PC-9 (cell line): ENCODE measurements at regions not wholly inside any gene's neighbourhood (a gene's known extent, or its start where the extent isn't known, plus 50 kb on each side); places are given as distances from the start of the nearest gene placed in this dataset.
"Not testable (repeated sequence)": the region's sequence is repeated elsewhere in the genome, so short reads cannot be mapped to it uniquely, and the experiment has no call there.

ENCODE experiments used
- BruUV-seq: library from RNA; stranded (reverse); fragments of 400-500 nt; replicated peaks from 2 replicates; lab custom pipeline; 2021; lab: Mats Ljungman, UMichigan
- CTCF ChIA-PET: fragments of 300-600 bp; sonication (Branson Sonifier 250); formaldehyde crosslinking; loops from one replicate; lab custom pipeline; 2022; ENCODE audit warnings: antibody characterized with exemption; lab: Charles Lee
- POLR2A ChIA-PET: fragments of 300-600 bp; sonication (Branson Sonifier 250); formaldehyde crosslinking; loops from one replicate; lab custom pipeline; 2022; ENCODE audit warnings: antibody characterized with exemption; ENCODE audit not compliant: unreplicated experiment; lab: Charles Lee
- DNase-seq, 2 experiments: peaks; one replicate each; pipeline versions ENCODE4 v3.0.0 to v3.0.0-alpha.2; 2015 to 2022; ENCODE audit warnings: mixed read lengths in 1 of 2
- H2AFZ ChIP-seq: fragments of 200-600 bp; sonication (generic); 2 replicates; pipeline ENCODE4 v1.8.1; 2017; ENCODE audit warnings: antibody characterized with exemption
- H3F3A ChIP-seq: fragments of 200-600 bp; sonication (generic); 2 replicates; pipeline ENCODE4 v1.8.1; 2017; ENCODE audit warnings: antibody characterized with exemption, mild to moderate bottlenecking, low read depth; ENCODE audit not compliant: insufficient read depth
- H3K27ac ChIP-seq: fragments of 200-600 bp; sonication (generic); 2 replicates; pipeline ENCODE4 v1.6.1; 2016; ENCODE audit warnings: mixed run types
- H3K27me3 ChIP-seq: fragments of 200-600 bp; sonication (generic); 2 replicates; pipeline ENCODE4 v1.6.1; 2016; ENCODE audit warnings: low read depth, mixed run types; ENCODE audit not compliant: insufficient read depth
- H3K36me3 ChIP-seq: fragments of 200-600 bp; sonication (generic); 2 replicates; pipeline ENCODE4 v1.6.1; 2016; ENCODE audit warnings: low read depth, mixed run types
- H3K4me1 ChIP-seq: fragments of 200-600 bp; sonication (generic); replicated peaks from 2 replicates; pipeline ENCODE4 v1.6.1; 2016; ENCODE audit warnings: mixed run types; ENCODE audit not compliant: insufficient read depth
- H3K4me2 ChIP-seq: fragments of 200-600 bp; sonication (generic); 2 replicates; pipeline ENCODE4 v1.6.1; 2017; ENCODE audit warnings: mixed run types
- H3K4me3 ChIP-seq: fragments of 200-600 bp; sonication (generic); 2 replicates; pipeline ENCODE4 v1.6.1; 2016; ENCODE audit warnings: mixed run types
- H3K79me2 ChIP-seq: fragments of 200-600 bp; sonication (generic); 2 replicates; pipeline ENCODE4 v1.6.1; 2017; ENCODE audit warnings: low read depth, mixed run types
- H3K9me2 ChIP-seq: fragments of 200-600 bp; sonication (generic); 2 replicates; pipeline ENCODE4 v1.8.1; 2017; ENCODE audit warnings: mild to moderate bottlenecking; ENCODE audit not compliant: insufficient read depth
- H3K9me3 ChIP-seq: fragments of 200-600 bp; sonication (generic); 2 replicates; pipeline ENCODE4 v1.8.1; 2016; ENCODE audit warnings: low read depth; ENCODE audit not compliant: insufficient read depth
- H4K20me1 ChIP-seq: fragments of 200-600 bp; sonication (generic); 2 replicates; pipeline ENCODE4 v1.8.1; 2017; ENCODE audit not compliant: insufficient read depth
- EZH2 ChIP-seq: fragments of 200-600 bp; sonication (generic); IDR thresholded peaks from 2 replicates; pipeline ENCODE4 v1.8.0; 2017; ENCODE audit warnings: antibody characterized with exemption, low read depth
- intact Hi-C: fragments of 100-400 bp; cut with micrococcal nuclease; formaldehyde crosslinking; loops from one replicate; pipeline ENCODE4 v1.10.0; 2022; ENCODE audit not compliant: unreplicated experiment
- TF ChIP-seq, protein P1 (sequence below): fragments of 200-600 bp; sonication (generic); conservative IDR thresholded peaks from 2 replicates; pipeline ENCODE4 v1.6.1; 2017; ENCODE audit warnings: mixed run types, antibody characterized with exemption, mild to moderate bottlenecking, moderate library complexity

DNA sequence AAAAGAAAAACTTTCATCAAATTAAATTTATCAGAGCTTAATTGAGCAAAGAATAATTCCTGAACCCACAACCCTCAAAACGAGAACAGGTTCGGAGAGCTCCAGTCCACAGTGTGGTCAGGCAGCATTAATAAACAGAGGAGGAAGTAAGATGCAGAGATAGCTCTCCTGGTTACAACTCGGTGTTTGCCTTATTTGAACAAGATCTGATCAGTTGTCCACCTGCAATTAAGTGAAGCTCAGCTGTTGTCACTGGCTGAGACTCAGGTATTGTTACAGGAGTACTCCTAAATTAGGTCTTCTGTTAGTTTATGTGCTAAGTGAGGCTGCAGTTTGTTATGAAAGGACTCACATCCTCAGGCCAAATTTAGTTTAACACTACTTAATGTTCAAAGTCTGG, 451.4 kb upstream of the PDE3A start:
- Histone ChIP-seq H3K4me3 (no peak overlapping the region), H3K4me2 (no peak overlapping the region), H3K9me3 (no peaks in the 10 kb centered on the region), H3F3A (no peaks in the 10 kb centered on the region), H3K4me1 (no peaks in the 10 kb centered on the region), H3K9me2 (no peaks in the 10 kb centered on the region), H4K20me1 (no peaks in the 10 kb centered on the region), H3K79me2 (no peaks in the 10 kb centered on the region), H3K27me3 (no peaks in the 10 kb centered on the region), H3K27ac (no peak overlapping the region), H3K36me3 (no peaks in the 10 kb centered on the region), H2AFZ (no peak overlapping the region)
- ChIA-PET CTCF (interaction anchor here (0.7 kb wide), 1 partner anchor 461 kb away, joined by 3 read pairs; no protein-coding TSS in a partner anchor), POLR2A (no interaction called here)
- BruUV-seq = no TSS peak
- TF ChIP-seq, protein P1, sequence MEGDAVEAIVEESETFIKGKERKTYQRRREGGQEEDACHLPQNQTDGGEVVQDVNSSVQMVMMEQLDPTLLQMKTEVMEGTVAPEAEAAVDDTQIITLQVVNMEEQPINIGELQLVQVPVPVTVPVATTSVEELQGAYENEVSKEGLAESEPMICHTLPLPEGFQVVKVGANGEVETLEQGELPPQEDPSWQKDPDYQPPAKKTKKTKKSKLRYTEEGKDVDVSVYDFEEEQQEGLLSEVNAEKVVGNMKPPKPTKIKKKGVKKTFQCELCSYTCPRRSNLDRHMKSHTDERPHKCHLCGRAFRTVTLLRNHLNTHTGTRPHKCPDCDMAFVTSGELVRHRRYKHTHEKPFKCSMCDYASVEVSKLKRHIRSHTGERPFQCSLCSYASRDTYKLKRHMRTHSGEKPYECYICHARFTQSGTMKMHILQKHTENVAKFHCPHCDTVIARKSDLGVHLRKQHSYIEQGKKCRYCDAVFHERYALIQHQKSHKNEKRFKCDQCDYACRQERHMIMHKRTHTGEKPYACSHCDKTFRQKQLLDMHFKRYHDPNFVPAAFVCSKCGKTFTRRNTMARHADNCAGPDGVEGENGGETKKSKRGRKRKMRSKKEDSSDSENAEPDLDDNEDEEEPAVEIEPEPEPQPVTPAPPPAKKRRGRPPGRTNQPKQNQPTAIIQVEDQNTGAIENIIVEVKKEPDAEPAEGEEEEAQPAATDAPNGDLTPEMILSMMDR = no peak
- TF ChIP-seq EZH2 = no peak
- no peak for DNase-seq
- intact Hi-C loops = loop anchor here (10.0 kb wide), 1 partner anchor 688 kb away; no protein-coding TSS in a partner anchor

DNA sequence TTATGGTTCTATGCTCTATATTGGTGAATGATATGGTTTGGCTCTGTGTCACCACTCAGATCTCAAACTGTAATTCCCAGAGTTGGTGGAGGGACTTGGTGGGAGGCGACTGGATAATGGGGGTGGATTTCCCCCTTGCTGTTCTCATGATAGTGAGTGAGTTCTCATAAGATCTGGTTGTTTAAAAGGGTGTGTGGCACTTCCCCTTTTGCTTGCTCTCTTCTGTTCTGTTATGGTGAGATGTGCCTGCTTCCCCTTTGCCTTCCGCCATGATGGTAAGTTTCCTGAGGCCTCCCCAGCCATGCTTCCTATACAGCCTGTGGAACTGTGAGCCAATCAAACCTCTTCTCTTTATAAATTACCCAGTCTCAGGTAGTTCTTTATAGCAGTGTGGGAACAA, 446.6 kb upstream of the PDE3A start:
- BruUV-seq, H3K9me2 ChIP-seq, H3K27me3 ChIP-seq, H3K79me2 ChIP-seq, H3K4me2 ChIP-seq, intact Hi-C loops, H3K4me3 ChIP-seq, H3K9me3 ChIP-seq, H2AFZ ChIP-seq, H3K27ac ChIP-seq, POLR2A ChIA-PET, CTCF ChIA-PET, H3K36me3 ChIP-seq, DNase-seq, H4K20me1 ChIP-seq, H3F3A ChIP-seq, H3K4me1 ChIP-seq: not testable (repeated sequence)

DNA sequence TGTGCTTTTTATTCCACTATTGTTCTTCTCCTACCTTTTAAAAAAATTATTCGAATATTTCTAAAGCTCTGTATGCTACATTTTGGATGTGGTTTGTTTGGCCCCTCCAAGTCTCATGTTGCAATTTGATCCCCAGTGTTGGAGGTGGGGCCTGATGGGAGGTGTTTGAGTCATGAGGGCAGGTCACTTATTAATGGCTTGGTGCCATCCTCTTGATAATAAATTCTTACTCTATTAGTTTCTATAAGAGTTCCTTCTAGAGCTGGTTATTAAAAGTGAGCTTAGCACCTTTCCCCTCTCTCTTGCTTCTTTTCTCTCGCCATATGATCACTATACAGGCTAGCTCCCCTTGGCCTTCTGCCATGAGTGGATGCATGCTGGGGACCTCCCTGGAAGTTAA, 445.6 kb upstream of the PDE3A start:
- H3K4me3 ChIP-seq = no peak overlapping the region

More for the DNA sequence above, 445.6 kb upstream of the PDE3A start:
- H3K27me3 ChIP-seq = no peaks in the 10 kb centered on the region
- H3K4me2 ChIP-seq = no peak overlapping the region
- no peaks in the 10 kb centered on the region for H3F3A ChIP-seq
- H3K9me3 ChIP-seq = no peaks in the 10 kb centered on the region
- BruUV-seq = no TSS peak
- intact Hi-C loops = no loop called here
- no peaks in the 10 kb centered on the region for H4K20me1 ChIP-seq
- H3K27ac ChIP-seq = no peak overlapping the region
- no peaks in the 10 kb centered on the region for H3K9me2 ChIP-seq
- no peaks in the 10 kb centered on the region for H3K4me1 ChIP-seq
- no peaks in the 10 kb centered on the region for H3K79me2 ChIP-seq
- CTCF ChIA-PET = no interaction called here
- POLR2A ChIA-PET = no interaction called here
- H2AFZ ChIP-seq = no peak overlapping the region
- no peak for DNase-seq
- TF ChIP-seq EZH2 = no peak
- TF ChIP-seq, protein P1 = no peak
- H3K36me3 ChIP-seq = no peaks in the 10 kb centered on the region
